GM12878 (cell line): ENCODE measurements at regions not wholly inside any gene's neighbourhood (a gene's known extent, or its start where the extent isn't known, plus 50 kb on each side); places are given as distances from the start of the nearest gene placed in this dataset.

ENCODE experiments used
- ATAC-seq: fragments of 200-7000 bp; cut with Tn5 transposase; 3 replicates; pipeline ENCODE4 v1.9.1; 2020; ENCODE audit warnings: mild to moderate bottlenecking, moderate library complexity
- BruUV-seq: library from RNA; stranded (reverse); fragments of 400-500 nt; replicated peaks from 2 replicates; lab custom pipeline; 2021; lab: Mats Ljungman, UMichigan
- CTCF ChIA-PET: fragments of 300-600 bp; sonication (Branson Sonifier 250); formaldehyde crosslinking; extraction: SDS; loops from one replicate; lab custom pipeline; 2021; ENCODE audit warnings: inconsistent platforms; lab: Yijun Ruan, JAX
- POLR2A ChIA-PET: fragments of 350-600 bp; formaldehyde crosslinking; extraction: SDS; loops from one replicate; lab custom pipeline; 2021; ENCODE audit warnings: inconsistent platforms; lab: Charles Lee
- RAD21 ChIA-PET: fragments of 300-600 bp; sonication (Branson Sonifier 250); formaldehyde crosslinking; loops from one replicate; lab custom pipeline; 2023; ENCODE audit warnings: antibody characterized with exemption; ENCODE audit not compliant: unreplicated experiment; lab: Charles Lee
- SMC1A ChIA-PET: fragments of 300-600 bp; sonication (Branson Sonifier 250); formaldehyde crosslinking; loops from one replicate; lab custom pipeline; 2023; ENCODE audit not compliant: unreplicated experiment, uncharacterized antibody; lab: Charles Lee
- DNase-seq: peaks from one replicate; pipeline ENCODE4 v3.0.0-alpha.2; 2011; ENCODE audit warnings: low read depth, low spot score
- FAIRE-seq: peaks from 3 replicates; lab custom pipeline; 2011; peaks lifted over from hg19 to GRCh38; lab: Jason Lieb, UNC
- H2AFZ ChIP-seq: 2 replicates; pipeline ENCODE4 v1.6.0; 2011; ENCODE audit warnings: low read depth, low read length, control low read depth; ENCODE audit not compliant: control insufficient read depth
- H3K27ac ChIP-seq: 2 replicates; pipeline ENCODE4 v1.5.1; 2011; ENCODE audit warnings: control low read depth; ENCODE audit not compliant: control insufficient read depth, insufficient read depth
- H3K27me3 ChIP-seq, 2 experiments: replicated peaks in 1 of 2; 2 replicates each; pipeline versions ENCODE4 v1.6.0 to v1.6.1; 2011; ENCODE audit warnings: low read length in 1 of 2; ENCODE audit not compliant: control insufficient read depth in 2 of 2, insufficient read depth in 2 of 2
- H3K36me3 ChIP-seq, 2 experiments: 2 replicates each; pipeline ENCODE4 v1.5.1; 2011; ENCODE audit warnings: low read length in 1 of 2; ENCODE audit not compliant: control insufficient read depth in 2 of 2, insufficient read depth in 2 of 2
- H3K4me1 ChIP-seq: 2 replicates; pipeline ENCODE4 v1.6.1; 2011; ENCODE audit warnings: mild to moderate bottlenecking, low read length, moderate library complexity, mixed read lengths; ENCODE audit not compliant: control insufficient read depth, insufficient read depth
- H3K4me2 ChIP-seq: 2 replicates; pipeline ENCODE4 v1.6.0; 2011; ENCODE audit warnings: control low read depth; ENCODE audit not compliant: control insufficient read depth, insufficient read depth
- H3K4me3 ChIP-seq: fragments of 200-600 bp; sonication (generic); 2 replicates; pipeline ENCODE4 v1.5.1; 2016
- H3K79me2 ChIP-seq: 2 replicates; pipeline ENCODE4 v1.6.0; 2011; ENCODE audit warnings: low read length; ENCODE audit not compliant: control insufficient read depth, insufficient read depth
- H3K9ac ChIP-seq: 2 replicates; pipeline ENCODE4 v1.8.0; 2011; ENCODE audit warnings: low read length, control low read depth, mixed read lengths; ENCODE audit not compliant: control insufficient read depth, insufficient read depth
- H3K9me3 ChIP-seq: replicated peaks from 3 replicates; pipeline ENCODE4 v1.5.1; 2011; ENCODE audit warnings: mild to moderate bottlenecking, low read length; ENCODE audit not compliant: control insufficient read depth, insufficient read depth
- H4K20me1 ChIP-seq: 2 replicates; pipeline ENCODE4 v1.6.0; 2011; ENCODE audit not compliant: control insufficient read depth, insufficient read depth
- CHD1 ChIP-seq: IDR thresholded peaks from 2 replicates; pipeline ENCODE4 v1.6.1; 2012; ENCODE audit warnings: low read depth, low read length, improper control_type of control experiment
- CHD4 ChIP-seq: fragments of 200-600 bp; sonication (generic); IDR thresholded peaks from 2 replicates; pipeline ENCODE4 v1.6.1; 2016; ENCODE audit warnings: mild to moderate bottlenecking
- IRF4 ChIP-seq: IDR thresholded peaks from 2 replicates; pipeline ENCODE4 v1.6.1; 2011; ENCODE audit warnings: low read depth, low read length
- POLR2AphosphoS2 ChIP-seq: IDR thresholded peaks from 2 replicates; pipeline ENCODE4 v1.6.1; 2011; ENCODE audit warnings: low read depth, mild to moderate bottlenecking, low read length, improper control_type of control experiment, moderate library complexity
- POLR2AphosphoS5 ChIP-seq: IDR thresholded peaks from 2 replicates; pipeline ENCODE4 v1.6.1; 2011; ENCODE audit warnings: mild to moderate bottlenecking, low read length, inconsistent platforms
- RCOR1 ChIP-seq: conservative IDR thresholded peaks from 2 replicates; pipeline ENCODE4 v1.6.1; 2012; ENCODE audit warnings: low read depth, low read length, improper control_type of control experiment
- STAT3 ChIP-seq: IDR thresholded peaks from 2 replicates; pipeline ENCODE4 v1.6.1; 2011; ENCODE audit warnings: low read depth, low read length, improper control_type of control experiment
- TARDBP ChIP-seq: IDR thresholded peaks from 2 replicates; pipeline ENCODE4 v1.6.1; 2016; ENCODE audit warnings: borderline replicate concordance
- TBL1XR1 ChIP-seq: IDR thresholded peaks from 2 replicates; pipeline ENCODE4 v1.6.1; 2012; ENCODE audit warnings: low read depth, low read length, improper control_type of control experiment
- TCF3 ChIP-seq: IDR thresholded peaks from 2 replicates; pipeline ENCODE4 v1.6.1; 2012; ENCODE audit warnings: low read depth, mild to moderate bottlenecking, low read length, borderline replicate concordance; ENCODE audit not compliant: insufficient read depth
- ZNF274 ChIP-seq: IDR thresholded peaks from one replicate; pipeline ENCODE4 v1.8.0; 2011; ENCODE audit not compliant: insufficient read length, insufficient read depth
- ZSCAN29 ChIP-seq: fragments of 450-650 bp; IDR thresholded peaks from 2 replicates; pipeline ENCODE4 v1.6.1; 2017; ENCODE audit warnings: mild to moderate bottlenecking, moderate library complexity
- WGBS: methylation state at CpG from one replicate; pipeline ENCODE4 v1.1.6; 2016; ENCODE audit warnings: low lambda C conversion rate; ENCODE audit not compliant: insufficient replicate concordance, insufficient coverage; ENCODE audit errors: missing lambda C conversion rate; 5-methylcytosine and 5-hydroxymethylcytosine counted together
- in situ Hi-C: fragments of 300-500 bp; cut with MboI; formaldehyde crosslinking; loops from 9 replicates; pipeline ENCODE4 v1.14.3; 2018; ENCODE audit warnings: mixed read lengths
- intact Hi-C: fragments of 100-400 bp; cut with micrococcal nuclease; formaldehyde crosslinking; loops from one replicate; pipeline ENCODE4 v1.14.2; 2022; ENCODE audit not compliant: unreplicated experiment
- TF ChIP-seq, protein P1 (sequence below): fragments of 450-650 bp; IDR thresholded peaks from 2 replicates; pipeline ENCODE4 v1.6.1; 2018; ENCODE audit warnings: mild to moderate bottlenecking, low read depth, moderate library complexity; ENCODE audit not compliant: partially characterized antibody

DNA sequence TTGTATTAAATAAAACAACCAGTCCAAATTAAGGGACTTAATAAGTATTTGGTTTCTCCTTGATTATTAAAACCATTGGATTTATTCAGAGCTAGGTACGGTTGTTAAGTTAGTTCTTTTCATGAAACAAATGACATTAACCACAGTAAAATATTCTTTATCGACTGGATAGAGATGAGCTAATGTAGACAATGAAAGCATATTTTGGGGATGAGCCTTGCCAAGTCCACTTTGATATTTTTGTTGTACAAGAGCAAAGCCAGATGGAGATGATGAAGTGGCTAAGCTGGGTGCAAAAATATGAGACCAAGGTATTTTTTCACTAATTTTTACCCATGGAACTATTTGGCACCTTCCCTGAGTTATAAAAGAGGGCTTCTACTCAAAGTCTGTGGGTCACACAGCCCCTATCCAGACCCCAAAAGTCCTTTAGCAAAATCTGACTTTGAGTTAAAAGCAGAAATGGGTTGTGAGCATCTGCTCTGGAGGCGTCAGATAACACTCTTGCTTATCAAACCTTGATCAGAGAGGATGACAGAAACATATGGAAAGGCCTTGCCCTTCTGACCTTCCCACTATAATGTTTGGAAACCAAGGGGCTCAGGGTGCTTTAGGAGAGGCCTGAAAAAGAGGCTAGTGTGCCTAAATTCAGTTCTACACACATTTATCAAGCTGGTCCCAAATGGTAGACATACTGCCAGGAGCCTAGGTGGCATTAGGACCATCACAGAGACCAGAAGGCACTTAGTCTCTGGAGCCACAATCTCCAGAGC lies 456.8 kb downstream of the MTX2 start:
- Histone ChIP-seq H3K36me3 (no peaks in the 10 kb centered on the region), H3K9ac (no peak overlapping the region), H3K4me2 (no peak overlapping the region), H3K4me1 (no peaks in the 10 kb centered on the region), H3K4me3 (no peak overlapping the region), H4K20me1 (no peaks in the 10 kb centered on the region), H3K79me2 (no peaks in the 10 kb centered on the region), H3K27me3 (no peaks in the 10 kb centered on the region; a peak in 1 of 4 replicates), H3K9me3 (no peaks in the 10 kb centered on the region), H2AFZ (no peak overlapping the region), H3K27ac (no peak overlapping the region)
- POLR2A ChIA-PET, result no interaction called here
- FAIRE-seq, result no peak
- BruUV-seq, result no TSS peak
- WGBS, result 27% methylated on average over 3 of the region's 3 CpGs
- TF ChIP-seq CHD1, result no peak
- no peak for TF ChIP-seq TCF3
- TF ChIP-seq TBL1XR1, result no peak
- TF ChIP-seq, protein P1, sequence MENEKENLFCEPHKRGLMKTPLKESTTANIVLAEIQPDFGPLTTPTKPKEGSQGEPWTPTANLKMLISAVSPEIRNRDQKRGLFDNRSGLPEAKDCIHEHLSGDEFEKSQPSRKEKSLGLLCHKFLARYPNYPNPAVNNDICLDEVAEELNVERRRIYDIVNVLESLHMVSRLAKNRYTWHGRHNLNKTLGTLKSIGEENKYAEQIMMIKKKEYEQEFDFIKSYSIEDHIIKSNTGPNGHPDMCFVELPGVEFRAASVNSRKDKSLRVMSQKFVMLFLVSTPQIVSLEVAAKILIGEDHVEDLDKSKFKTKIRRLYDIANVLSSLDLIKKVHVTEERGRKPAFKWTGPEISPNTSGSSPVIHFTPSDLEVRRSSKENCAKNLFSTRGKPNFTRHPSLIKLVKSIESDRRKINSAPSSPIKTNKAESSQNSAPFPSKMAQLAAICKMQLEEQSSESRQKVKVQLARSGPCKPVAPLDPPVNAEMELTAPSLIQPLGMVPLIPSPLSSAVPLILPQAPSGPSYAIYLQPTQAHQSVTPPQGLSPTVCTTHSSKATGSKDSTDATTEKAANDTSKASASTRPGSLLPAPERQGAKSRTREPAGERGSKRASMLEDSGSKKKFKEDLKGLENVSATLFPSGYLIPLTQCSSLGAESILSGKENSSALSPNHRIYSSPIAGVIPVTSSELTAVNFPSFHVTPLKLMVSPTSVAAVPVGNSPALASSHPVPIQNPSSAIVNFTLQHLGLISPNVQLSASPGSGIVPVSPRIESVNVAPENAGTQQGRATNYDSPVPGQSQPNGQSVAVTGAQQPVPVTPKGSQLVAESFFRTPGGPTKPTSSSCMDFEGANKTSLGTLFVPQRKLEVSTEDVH, result no peak
- no peak for TF ChIP-seq ZNF274
- no peak for TF ChIP-seq TARDBP
- no peak for TF ChIP-seq ZSCAN29
- TF ChIP-seq POLR2AphosphoS2, result no peak
- no peak for TF ChIP-seq POLR2AphosphoS5
- TF ChIP-seq IRF4, result no peak
- no peak for TF ChIP-seq RCOR1
- TF ChIP-seq STAT3, result no peak
- no peak for TF ChIP-seq CHD4
- CTCF ChIA-PET, result interaction anchor here (1.0 to 1.2 kb wide), 2 partner anchors 74 to 89 kb away, joined by 3 read pairs; no protein-coding TSS in a partner anchor
- intact Hi-C loops (no loop called here), in situ Hi-C loops (no loop called here)
- ATAC-seq, result no peak
- DNase-seq, result no peak
- RAD21 ChIA-PET, result interaction anchor here (1.2 kb wide), 1 partner anchor 31 kb away, joined by 3 read pairs; no protein-coding TSS in a partner anchor
- SMC1A ChIA-PET, result interaction anchor here (1.0 to 1.2 kb wide), 2 partner anchors 45 to 422 kb away, joined by 3 read pairs; no protein-coding TSS in a partner anchor
